Eye (tissue), 1 donor: ENCODE measurements at regions not wholly inside any gene's neighbourhood (a gene's known extent, or its start where the extent isn't known, plus 50 kb on each side); places are given as distances from the start of the nearest gene placed in this dataset.
"Not testable (repeated sequence)": the region's sequence is repeated elsewhere in the genome, so short reads cannot be mapped to it uniquely, and the experiment has no call there.

Experiments used
- DNase-seq: peaks from one replicate; pipeline ENCODE4 v3.0.0-alpha.2; 2015

DNA sequence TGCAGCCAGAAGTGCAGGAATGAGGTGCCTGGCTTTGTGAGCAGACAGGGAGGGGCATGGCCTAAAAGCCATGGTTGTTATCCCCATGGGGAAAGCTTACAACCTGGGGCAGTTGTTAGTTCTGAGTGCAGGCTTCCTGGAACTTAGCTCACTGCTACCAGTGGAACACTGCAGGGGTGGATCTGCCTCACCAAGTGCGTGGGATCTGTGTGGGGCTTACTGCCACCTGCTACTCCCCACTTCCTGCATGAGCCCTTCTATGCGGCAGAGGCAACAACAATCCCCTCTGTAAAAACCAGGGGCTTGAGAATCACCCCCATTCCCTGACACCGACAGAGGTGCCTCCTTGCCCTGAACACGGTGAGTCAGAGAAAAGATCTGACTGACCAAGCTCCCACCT, 174.6 kb downstream of the SPIN4 start:
- DNase-seq = not testable (repeated sequence)

DNA sequence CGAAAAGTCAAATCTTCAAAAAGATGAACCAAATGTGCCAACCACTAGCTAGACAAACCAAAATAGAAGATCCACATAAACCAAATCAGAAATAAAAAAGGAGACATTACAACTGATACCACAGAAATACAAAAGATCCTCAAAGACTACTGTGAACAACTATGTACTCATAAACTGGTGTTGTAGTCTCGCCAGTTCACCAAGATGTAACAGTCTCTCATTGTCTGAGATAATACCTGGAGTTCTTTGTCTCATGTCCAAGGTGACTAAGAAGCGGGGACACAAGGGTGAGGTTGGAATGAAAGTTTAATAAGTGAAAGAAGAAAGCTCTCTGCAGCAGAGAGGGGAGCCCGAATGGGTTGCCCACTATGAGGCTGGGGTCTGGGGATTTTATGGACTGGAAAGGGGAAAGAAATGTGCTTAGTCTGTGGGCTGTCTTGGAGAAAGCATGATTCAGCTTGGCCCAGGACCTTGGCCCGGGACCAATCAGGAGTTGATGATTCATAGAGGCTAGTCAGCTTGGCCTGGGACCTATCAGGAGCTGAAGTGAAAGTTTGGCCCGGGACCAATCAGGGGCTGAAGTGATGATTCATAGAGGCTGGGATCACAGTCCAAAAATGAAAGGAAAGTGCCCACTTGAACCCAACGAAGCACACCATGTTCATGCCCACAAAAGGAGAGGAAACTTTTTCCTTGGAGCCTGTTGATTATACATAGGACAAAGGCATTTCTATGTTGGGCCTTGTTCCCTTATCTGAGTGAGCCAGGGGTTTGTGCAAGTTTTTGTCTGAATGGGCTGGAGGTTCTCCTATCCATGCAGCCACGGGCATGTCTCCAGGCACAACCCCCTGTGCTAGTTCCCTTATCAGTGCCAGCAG, 177.1 kb downstream of the SPIN4 start:
- DNase-seq = not testable (repeated sequence)

DNA sequence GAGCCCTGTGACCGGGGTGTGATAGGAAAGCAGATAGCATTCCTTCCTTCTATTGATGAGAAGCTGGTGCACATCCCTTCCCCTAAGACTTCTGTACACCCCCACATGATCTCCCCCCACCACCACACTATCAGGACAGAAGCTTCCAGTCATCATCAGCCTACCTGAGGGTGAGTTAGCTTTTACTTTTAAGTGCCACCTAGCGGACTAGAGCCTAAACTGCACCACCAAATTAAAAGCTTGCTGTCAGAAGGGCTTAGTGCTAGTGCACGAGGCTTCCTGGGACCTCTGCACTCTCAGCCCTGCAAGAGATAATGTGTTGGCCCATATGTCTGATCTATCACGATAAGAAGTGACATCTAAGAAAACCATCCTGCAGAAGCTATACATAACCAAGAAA, 181.7 kb downstream of the SPIN4 start:
- not testable (repeated sequence) for DNase-seq

DNA sequence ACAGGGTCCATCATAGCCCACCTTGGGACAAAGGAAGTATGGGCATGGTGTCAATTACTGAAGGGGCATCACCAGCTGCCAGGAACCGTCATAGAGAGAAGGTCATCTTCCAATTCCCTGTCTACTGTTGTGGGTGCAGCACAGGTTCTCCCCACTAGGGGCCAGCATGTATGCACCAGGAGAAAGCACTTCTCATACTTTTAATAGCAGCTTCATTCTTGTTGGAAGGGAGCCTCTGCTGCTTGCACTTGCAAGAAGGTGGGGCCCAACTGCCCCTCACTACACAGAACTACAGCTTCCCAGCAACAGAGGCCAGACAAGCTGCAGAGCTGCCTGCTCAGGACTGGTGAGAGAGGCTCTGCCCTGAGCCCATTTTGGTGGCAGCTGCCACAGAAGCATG, 182.2 kb downstream of the SPIN4 start:
- DNase-seq = not testable (repeated sequence)

DNA sequence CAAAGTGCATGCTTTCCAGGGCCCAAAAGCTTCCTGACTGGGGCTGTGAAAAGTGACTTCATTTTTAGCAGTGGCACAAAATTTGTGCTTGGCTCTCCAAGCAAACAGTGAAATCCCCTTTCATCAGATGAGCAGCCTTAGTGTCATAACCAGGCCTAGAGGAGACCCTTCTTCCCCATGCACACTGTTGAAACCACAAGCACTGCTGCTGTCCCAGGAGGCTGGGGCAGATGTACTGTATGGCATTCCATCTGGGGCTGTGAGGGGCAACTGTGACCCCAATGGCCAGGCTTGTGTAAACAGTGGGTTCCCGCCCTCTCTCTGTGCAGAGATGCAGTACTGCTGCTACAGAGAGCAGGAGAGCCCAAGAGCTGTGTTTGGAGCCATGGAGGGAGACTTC, 184.1 kb downstream of the SPIN4 start:
- DNase-seq = not testable (repeated sequence)

DNA sequence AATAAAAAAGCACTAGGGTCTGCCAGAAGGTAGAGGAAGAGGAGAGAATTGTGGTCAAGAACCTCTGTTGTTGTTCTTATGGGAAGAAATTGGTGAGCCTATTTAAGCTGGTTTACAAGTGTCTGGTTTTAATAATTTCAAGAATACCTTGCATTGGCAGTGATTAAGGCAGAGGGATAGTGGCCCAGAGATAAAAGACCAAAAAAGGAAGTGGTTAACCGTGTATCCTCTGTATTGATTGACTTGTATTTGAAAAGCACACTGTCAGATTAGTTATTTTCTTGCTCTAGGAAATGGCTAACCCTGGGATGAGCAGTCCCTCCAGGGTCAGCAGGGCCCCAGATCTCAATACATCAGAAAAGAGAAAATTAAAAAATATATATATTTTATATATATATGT, 190.1 kb downstream of the SPIN4 start:
- not testable (repeated sequence) for DNase-seq

DNA sequence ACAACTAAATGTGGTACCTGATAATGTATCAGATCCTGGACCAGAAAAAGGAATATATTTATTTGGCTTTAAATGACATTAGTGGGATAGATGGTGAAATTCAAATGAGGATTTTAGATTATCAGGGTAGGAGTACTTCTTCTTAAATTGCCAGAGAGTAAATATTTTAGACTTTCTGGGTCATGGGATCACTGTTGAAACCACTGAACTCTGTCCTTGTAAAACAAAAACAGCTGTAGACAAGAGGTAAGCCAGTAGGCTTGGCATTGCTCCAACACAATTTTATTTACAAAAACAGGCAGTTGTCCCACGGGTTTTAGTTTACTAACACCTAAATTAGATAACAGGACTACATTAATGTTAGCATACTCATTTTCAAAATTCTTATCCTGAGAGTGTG, 190.8 kb downstream of the SPIN4 start:
- DNase-seq = not testable (repeated sequence)

DNA sequence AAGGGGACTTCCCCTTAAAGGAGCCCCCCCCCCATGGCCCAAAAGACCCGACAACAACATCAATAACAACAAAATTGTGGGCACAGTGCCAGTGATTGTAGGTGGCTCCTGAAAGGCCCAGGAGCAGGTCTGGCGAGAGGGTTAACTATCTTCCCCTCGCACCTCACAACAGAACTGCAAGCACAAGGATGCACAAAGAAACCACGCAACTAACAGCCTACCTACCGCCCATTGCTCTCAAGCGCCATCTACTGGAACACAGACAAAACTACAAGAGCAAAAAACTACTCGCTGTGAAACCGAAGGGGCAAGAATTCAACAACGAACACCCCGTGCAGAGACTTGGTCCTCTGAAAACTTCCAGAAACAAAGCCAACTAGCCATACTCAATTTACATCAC, 205.6 kb downstream of the SPIN4 start:
- DNase-seq = not testable (repeated sequence)

DNA sequence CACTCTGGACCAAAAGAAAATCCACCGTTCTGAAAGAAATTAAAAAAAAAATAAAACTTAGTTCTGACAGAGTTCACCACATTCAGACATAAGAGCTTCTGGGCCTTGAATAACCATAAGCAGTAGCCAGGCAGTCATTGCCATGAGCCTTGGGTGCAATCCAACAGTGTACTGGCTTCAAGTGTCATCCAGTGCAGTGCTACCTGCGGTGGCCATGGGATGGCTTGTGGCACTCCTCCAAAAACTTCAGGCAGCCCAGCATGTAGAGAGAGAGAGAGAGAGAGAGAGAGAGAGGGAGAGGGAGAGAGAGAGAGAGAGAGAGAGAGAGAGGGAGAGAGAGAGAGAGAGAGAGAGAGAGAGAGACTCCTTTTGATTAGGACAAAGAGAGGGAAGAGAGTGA, 208.5 kb downstream of the SPIN4 start:
- not testable (repeated sequence) for DNase-seq

DNA sequence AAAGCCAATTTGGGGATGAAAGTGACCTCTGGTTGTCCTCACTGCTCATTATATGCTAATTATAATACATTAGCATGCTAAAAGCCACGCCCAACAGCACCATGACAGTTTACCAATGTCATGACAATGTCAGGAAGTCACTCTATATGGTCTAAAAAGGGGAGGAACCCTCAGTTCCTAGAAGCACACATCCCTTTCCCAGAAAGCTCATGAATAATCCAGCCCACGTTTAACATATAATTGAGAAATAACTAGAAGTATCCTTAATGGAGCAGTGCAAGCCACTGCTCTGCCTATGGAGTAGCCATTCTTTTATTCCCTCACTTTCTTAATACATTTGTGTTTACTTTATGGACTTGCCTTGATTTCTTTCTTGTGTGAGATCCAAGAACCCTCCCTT, 215.3 kb downstream of the SPIN4 start:
- DNase-seq = not testable (repeated sequence)

DNA sequence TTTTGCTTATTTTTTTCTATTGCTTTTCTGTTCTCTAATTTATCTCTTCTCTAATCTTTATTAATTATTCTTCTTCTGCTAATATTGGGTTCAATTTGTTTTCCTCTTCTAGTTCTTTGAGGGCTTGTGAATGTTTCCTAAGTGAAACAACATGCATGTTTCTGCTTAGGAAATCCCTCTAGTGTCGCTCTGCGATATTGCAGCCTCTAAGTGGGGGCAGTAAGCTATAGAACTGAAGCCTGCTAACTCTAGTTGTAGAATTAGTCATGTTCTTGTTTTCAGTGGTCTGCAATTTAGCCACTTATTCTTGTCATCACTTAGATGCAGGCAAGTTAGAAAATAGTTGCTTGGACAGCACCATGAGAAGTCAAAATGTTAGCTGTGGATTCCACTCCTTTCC, 222.6 kb downstream of the SPIN4 start:
- DNase-seq = no peak

DNA sequence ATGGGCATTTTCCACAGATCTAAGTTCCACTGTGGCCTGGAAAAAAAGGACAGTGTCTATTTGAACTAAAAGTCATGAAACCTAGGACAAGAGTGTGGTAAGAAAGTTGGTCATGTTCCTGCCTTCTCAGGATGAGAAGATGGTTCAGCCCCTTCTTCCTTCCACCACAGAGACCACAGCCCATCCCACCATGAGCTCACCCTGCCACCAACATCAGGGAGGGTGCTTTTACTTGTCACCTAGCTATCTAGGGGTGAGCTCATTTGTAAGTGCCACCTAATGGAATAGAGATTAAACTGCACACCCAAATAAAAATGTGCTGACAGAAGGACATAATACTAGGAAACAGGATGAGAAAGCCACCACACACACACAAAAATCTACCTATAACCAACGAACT, 235.9 kb downstream of the SPIN4 start:
- no peak for DNase-seq

DNA sequence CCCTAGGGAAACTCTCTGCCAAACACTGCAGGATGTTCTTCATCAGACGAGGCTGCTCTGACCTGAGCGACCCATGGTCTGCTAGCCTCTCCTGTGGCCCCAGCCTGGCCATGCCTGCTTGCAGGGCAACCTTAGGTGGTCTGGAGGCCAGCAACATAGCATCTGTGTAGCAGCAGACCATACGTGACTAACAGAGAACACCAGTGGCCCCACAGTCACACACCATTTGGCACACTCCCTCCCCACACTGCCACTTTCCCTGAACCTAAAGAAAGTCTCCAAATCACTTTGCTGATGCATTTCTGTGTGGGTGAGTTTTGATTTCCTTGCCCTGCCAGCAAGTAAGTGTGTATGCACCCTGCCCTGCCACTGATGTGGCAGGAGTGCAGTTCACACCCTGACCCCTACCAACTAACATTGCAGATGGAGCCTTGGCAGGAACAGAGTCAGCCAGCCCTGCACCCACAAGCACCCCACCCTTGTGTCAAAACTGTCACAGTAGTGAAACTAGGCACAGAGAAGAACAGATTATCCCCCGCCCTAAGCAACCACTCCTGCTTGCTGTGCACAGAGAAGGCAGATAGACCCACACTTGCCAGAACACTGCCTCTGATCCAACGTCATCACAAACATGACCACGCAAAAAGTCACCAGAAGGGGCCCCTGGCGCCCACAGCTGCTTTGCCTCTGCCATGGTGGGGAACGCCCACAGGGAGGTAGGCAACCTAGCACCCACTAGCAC, 249.1 kb downstream of the SPIN4 start:
- DNase-seq = no peak

DNA sequence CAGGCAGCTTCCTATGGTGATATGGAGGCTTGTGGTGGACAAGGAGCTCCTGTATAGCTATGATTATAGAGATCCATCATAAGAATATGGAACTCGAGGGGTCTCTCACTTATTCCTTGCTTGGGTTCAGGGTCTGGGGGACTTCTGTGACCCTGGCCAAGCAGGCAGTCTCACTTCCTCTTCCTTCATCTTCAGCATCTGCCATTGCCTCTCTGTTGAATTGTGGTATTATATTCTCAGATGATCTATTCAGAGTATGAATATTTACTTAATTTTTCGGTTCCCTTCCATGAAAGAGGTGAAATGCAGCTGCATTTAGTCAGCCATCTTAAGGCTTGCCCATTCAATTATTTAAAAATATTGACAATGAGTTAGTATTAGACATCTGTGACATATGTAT, 292.9 kb downstream of the SPIN4 start:
- no peak for DNase-seq

DNA sequence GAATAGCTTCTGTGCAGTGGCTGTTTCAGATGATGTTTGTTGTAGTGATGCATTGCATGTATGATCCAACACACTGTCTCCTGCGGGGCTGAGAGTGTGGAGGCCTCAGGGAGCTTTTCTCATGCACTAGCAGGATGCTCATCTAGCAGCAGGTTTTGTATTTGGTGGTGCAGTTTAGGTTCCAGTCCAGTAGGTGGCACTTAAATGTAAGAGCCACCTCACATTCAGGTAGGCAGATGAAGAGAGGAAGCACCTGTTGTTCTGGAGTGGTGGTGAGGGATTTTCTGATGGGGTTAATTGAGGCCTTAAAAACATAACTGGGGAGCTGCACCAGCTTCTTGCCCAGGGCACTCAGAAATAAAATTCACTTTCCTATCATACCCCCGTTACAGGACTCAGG, 300.9 kb downstream of the SPIN4 start:
- DNase-seq = no peak

DNA sequence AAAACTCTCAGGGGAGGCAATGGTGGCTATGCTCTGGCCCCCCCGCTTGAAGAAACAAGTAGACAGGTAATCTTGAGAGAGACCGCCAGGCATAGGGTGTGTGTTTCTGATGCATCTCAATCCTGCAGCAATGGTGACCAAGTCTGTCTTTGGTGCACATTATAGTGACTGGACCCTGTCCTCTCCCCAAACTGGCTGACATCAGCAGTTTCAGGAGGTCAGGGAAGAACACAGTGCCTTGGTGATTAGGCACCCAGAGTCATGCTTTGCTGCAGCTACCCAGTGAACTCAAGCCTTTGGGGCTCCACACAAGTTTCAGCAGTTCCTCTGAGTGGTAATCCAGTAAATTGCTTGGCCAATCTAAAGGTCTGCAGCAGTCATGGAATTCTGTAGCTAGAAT, 318.3 kb downstream of the SPIN4 start:
- DNase-seq = no peak

DNA sequence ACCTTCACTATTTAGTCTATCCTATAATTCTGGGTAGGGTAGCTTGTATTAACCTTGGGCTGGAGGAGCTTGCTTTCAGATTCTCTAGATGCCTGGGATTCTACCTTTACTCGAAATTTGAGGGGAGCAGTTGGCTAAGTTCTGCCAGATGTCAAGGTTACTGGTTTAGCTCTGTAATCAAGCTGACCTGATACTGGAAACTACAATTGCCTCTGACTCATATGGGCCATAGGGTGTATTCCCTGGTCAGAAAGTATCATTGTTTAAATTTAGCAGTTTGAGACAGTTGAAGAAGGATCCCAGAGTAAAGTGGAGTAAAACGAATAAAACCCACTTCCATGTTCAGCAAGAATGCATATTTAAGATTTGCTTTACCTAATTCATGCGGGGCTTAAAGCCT, 337.6 kb downstream of the SPIN4 start:
- DNase-seq = no peak

DNA sequence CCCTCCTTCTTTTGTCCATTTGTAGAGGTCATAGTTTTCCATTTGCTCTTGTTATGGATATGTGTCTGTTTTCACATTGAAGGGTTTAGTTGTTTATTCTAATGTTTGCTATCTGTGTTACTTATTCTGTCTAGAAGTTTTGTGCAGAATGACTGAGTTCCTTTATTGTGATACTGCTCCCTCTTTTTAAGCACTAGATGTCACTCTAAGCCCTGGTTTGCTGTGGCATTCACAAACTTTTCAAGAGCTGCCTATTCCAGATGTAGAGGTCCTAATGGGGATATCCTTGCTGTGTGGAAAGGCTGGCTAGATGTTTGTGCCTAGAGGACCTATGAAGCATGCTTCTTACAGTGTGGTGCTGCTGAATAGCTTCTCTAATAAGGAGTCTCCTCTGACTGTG, 338.6 kb downstream of the SPIN4 start:
- DNase-seq = no peak

DNA sequence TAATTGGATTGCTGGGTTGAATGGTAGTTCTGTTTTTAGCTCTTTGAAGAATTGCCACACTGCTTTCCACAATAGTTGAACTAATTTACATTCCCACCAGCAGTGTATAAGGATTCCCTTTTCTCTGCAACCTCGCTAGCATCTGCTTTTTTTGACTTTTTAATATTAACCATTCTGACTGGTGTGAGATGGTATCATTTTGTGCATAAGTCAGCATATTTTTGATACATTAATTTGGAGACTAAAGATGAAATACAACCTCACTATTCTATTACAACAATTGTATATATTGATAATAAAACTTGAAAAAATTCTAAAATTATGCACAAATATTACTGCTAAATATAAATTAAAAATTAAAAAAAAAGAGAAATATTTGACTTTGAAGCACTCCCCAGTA, 350.9 kb downstream of the SPIN4 start:
- not testable (repeated sequence) for DNase-seq
